Endothelial cell of umbilical vein (primary cell): ENCODE measurements at regions not wholly inside any gene's neighbourhood (a gene's known extent, or its start where the extent isn't known, plus 50 kb on each side); places are given as distances from the start of the nearest gene placed in this dataset.
"Not testable (repeated sequence)": the region's sequence is repeated elsewhere in the genome, so short reads cannot be mapped to it uniquely, and the experiment has no call there.

Experiments used
- BruUV-seq: library from RNA; stranded (reverse); fragments of 400-500 nt; replicated peaks from 2 replicates; lab custom pipeline; 2021; lab: Mats Ljungman, UMichigan
- CTCF ChIA-PET: fragments of 300-600, 350-600 bp; sonication (Branson Sonifier 250); formaldehyde crosslinking; loops from one replicate; lab custom pipeline; 2021; ENCODE audit warnings: antibody characterized with exemption, inconsistent platforms; lab: Charles Lee
- POLR2A ChIA-PET: fragments of 300-600, 350-600 bp; sonication (Branson Sonifier 250); formaldehyde crosslinking; loops from one replicate; lab custom pipeline; 2021; ENCODE audit warnings: antibody characterized with exemption, inconsistent platforms; lab: Charles Lee
- DNase-seq: peaks from one replicate; pipeline ENCODE4 v3.0.0-alpha.2; 2011; ENCODE audit warnings: low read depth, low spot score
- FAIRE-seq: peaks from 2 replicates; lab custom pipeline; 2011; peaks lifted over from hg19 to GRCh38; lab: Jason Lieb, UNC
- H2AFZ ChIP-seq: 2 replicates; pipeline ENCODE4 v1.6.0; 2012; ENCODE audit warnings: low read depth, low read length, control low read depth, inconsistent platforms
- H3K27ac ChIP-seq: 2 replicates; pipeline ENCODE4 v1.5.1; 2011; ENCODE audit warnings: low read depth, mild to moderate bottlenecking, control low read depth, low read length, moderate library complexity; ENCODE audit not compliant: insufficient read depth
- H3K27me3 ChIP-seq, 2 experiments: 2 replicates each; pipeline versions ENCODE4 v1.6.0 to v1.6.1; 2011; ENCODE audit warnings: low read length in 2 of 2, mixed read lengths in 1 of 2; ENCODE audit not compliant: control insufficient read depth in 2 of 2, insufficient read depth in 2 of 2
- H3K36me3 ChIP-seq, 2 experiments: 2 replicates in 1 of 2; 3 replicates in 1 of 2; pipeline ENCODE4 v1.5.1; 2011; ENCODE audit warnings: low read length in 2 of 2, mild to moderate bottlenecking in 1 of 2, moderate library complexity in 1 of 2; ENCODE audit not compliant: control insufficient read depth in 2 of 2, insufficient read depth in 2 of 2; ENCODE audit errors: extremely low read depth in 1 of 2
- H3K4me1 ChIP-seq: 3 replicates; pipeline ENCODE4 v1.5.1; 2011; ENCODE audit warnings: mild to moderate bottlenecking, low read length; ENCODE audit not compliant: control insufficient read depth, insufficient read depth; ENCODE audit errors: extremely low read depth
- H3K4me2 ChIP-seq: 2 replicates; pipeline ENCODE4 v1.6.1; 2011; ENCODE audit warnings: low read length, control low read depth, mixed read lengths; ENCODE audit not compliant: insufficient read depth
- H3K4me3 ChIP-seq, 3 experiments: fragments of 200-600 bp in 1 of 3; sonication (generic), shearing (Covaris generic) in 1 of 3; replicated peaks in 1 of 3; 2 replicates each; pipeline ENCODE4 v1.5.1; 2011 to 2016; ENCODE audit warnings: control low read depth in 3 of 3, low read length in 3 of 3, mild to moderate bottlenecking in 2 of 3, inconsistent platforms in 1 of 3, low read depth in 1 of 3, moderate library complexity in 1 of 3; ENCODE audit not compliant: insufficient read depth in 1 of 3
- H3K79me2 ChIP-seq: 2 replicates; pipeline ENCODE4 v1.6.0; 2012; ENCODE audit warnings: low read length, inconsistent platforms; ENCODE audit not compliant: control insufficient read depth, insufficient read depth
- H3K9ac ChIP-seq: replicated peaks from 2 replicates; pipeline ENCODE3; 2011; ENCODE audit warnings: low read length, control low read depth; ENCODE audit not compliant: insufficient read depth; ENCODE audit errors: extremely low read depth
- H3K9me1 ChIP-seq: replicated peaks from 3 replicates; pipeline ENCODE4 v1.6.0; 2011; ENCODE audit warnings: mild to moderate bottlenecking, low read length; ENCODE audit not compliant: control insufficient read depth, insufficient read depth; ENCODE audit errors: extremely low read depth
- H3K9me3 ChIP-seq: replicated peaks from 2 replicates; pipeline ENCODE4 v1.5.1; 2012; ENCODE audit warnings: low read length, inconsistent platforms; ENCODE audit not compliant: control insufficient read depth, insufficient read depth
- H4K20me1 ChIP-seq: replicated peaks from 2 replicates; pipeline ENCODE3; 2011; ENCODE audit warnings: mild to moderate bottlenecking, low read length; ENCODE audit not compliant: control insufficient read depth, insufficient read depth; ENCODE audit errors: extremely low read depth
- dilution Hi-C: fragments of 300-500 bp; cut with MboI; formaldehyde crosslinking; loops from one replicate; pipeline ENCODE4 v1.15.0; 2019; ENCODE audit warnings: low sequenced_read_pairs; ENCODE audit not compliant: extremely low pct_ligation_motif_present
- intact Hi-C: fragments of 100-400 bp; cut with micrococcal nuclease; formaldehyde crosslinking; loops from one replicate; pipeline ENCODE4 v1.10.0; 2022

- H4K20me1 ChIP-seq, H3K79me2 ChIP-seq, H2AFZ ChIP-seq, H3K36me3 ChIP-seq, H3K4me1 ChIP-seq, H3K27me3 ChIP-seq, POLR2A ChIA-PET, intact Hi-C loops, H3K9me3 ChIP-seq, H3K4me3 ChIP-seq, dilution Hi-C loops, BruUV-seq, CTCF ChIA-PET, H3K9ac ChIP-seq, H3K4me2 ChIP-seq, FAIRE-seq, DNase-seq, H3K27ac ChIP-seq, H3K9me1 ChIP-seq: not testable (repeated sequence)
Observed at GRCh38 chr1:206333316-206333715, 130.0 kb downstream of the SRGAP2 start.

- H3K27ac ChIP-seq, DNase-seq, BruUV-seq, CTCF ChIA-PET, H3K36me3 ChIP-seq, H3K9ac ChIP-seq, H3K27me3 ChIP-seq, H3K4me1 ChIP-seq, H3K4me2 ChIP-seq, H3K4me3 ChIP-seq, POLR2A ChIA-PET, H3K9me1 ChIP-seq, H2AFZ ChIP-seq, H3K9me3 ChIP-seq, intact Hi-C loops, H4K20me1 ChIP-seq, dilution Hi-C loops, H3K79me2 ChIP-seq, FAIRE-seq: not testable (repeated sequence)
Observed at GRCh38 chr1:206333897-206334296, 130.6 kb downstream of the SRGAP2 start.

- H4K20me1 ChIP-seq, H2AFZ ChIP-seq, H3K27ac ChIP-seq, H3K9me3 ChIP-seq, H3K4me3 ChIP-seq, H3K36me3 ChIP-seq, H3K4me2 ChIP-seq, POLR2A ChIA-PET, BruUV-seq, DNase-seq, FAIRE-seq, CTCF ChIA-PET, H3K9me1 ChIP-seq, H3K4me1 ChIP-seq, H3K27me3 ChIP-seq, dilution Hi-C loops, H3K9ac ChIP-seq, intact Hi-C loops, H3K79me2 ChIP-seq: not testable (repeated sequence)
Observed at GRCh38 chr1:206334481-206334880, 131.1 kb downstream of the SRGAP2 start.

- dilution Hi-C loops, H3K9me3 ChIP-seq, H3K4me2 ChIP-seq, POLR2A ChIA-PET, H3K4me1 ChIP-seq, H3K9ac ChIP-seq, H3K79me2 ChIP-seq, BruUV-seq, H3K9me1 ChIP-seq, CTCF ChIA-PET, H3K4me3 ChIP-seq, H3K36me3 ChIP-seq, H3K27me3 ChIP-seq, intact Hi-C loops, H4K20me1 ChIP-seq, DNase-seq, H3K27ac ChIP-seq, FAIRE-seq, H2AFZ ChIP-seq: not testable (repeated sequence)
Observed at GRCh38 chr1:206335162-206335561, 131.8 kb downstream of the SRGAP2 start.
